Hepatic stellate cell (primary cell): ENCODE measurements at regions not wholly inside any gene's neighbourhood (a gene's known extent, or its start where the extent isn't known, plus 50 kb on each side); places are given as distances from the start of the nearest gene placed in this dataset.

Source experiments
- DNase-seq: peaks from one replicate; pipeline ENCODE4 v3.0.0; 2011; ENCODE audit warnings: low spot score

DNA sequence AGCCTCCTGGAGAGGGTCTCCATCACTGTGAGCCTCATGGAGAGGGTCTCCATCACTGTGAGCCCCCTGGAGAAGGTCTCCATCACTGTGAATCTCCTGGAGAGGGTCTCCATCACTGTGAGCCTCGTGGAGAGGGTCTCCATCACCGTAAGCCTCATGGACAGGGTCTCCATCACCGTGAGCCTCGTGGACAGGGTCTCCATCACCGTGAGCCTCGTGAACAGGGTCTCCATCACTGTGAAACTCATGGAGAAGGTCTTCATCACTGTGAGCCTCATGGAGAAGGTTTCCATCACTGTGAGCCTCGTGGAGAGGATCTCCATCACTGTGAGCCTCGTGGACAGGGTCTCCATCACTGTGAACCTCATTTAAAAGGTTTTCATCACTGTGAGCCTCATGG is 140.0 kb downstream of the ERMARD start:
- no peak for DNase-seq

DNA sequence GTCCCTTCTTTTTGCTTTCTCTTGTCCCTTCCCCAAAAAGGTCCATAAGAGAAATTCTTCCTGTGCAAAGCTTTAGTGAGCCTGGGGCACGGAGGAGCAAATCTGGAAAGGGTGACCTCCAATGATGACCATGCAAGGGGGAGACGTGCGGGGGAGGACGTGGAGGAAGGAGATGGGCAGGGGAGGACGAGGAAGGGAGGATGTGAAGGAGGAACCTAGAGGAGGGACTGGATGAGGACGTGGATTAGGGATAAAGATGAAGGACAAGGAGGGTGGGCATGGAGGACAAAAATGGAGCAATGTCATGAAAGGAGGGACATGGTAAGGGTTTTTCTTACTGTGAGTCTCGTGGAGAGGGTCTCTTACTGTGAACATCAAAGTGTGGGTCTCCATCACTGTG is 139.5 kb downstream of the ERMARD start:
- DNase-seq = no peak

DNA sequence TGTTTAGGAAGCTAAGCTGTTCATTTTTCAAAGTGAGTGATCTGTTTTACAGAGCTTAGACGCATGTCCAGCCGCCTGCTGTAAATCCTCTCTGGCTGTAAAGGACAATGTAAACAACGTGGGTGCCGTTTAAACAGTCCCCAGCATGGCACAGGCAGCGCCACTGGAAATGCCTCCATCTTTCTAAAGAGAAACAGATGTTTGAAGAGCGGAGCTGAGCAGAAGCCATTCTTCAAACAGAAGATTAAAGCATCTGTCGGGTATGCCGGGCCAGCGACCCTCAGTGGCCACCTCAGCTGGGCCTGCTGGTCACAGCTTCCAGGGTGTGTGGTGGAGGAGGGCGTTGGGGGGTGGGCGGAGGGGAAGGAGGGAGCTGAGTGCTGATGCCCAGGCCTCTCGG is 138.6 kb downstream of the ERMARD start:
- DNase-seq = no peak

DNA sequence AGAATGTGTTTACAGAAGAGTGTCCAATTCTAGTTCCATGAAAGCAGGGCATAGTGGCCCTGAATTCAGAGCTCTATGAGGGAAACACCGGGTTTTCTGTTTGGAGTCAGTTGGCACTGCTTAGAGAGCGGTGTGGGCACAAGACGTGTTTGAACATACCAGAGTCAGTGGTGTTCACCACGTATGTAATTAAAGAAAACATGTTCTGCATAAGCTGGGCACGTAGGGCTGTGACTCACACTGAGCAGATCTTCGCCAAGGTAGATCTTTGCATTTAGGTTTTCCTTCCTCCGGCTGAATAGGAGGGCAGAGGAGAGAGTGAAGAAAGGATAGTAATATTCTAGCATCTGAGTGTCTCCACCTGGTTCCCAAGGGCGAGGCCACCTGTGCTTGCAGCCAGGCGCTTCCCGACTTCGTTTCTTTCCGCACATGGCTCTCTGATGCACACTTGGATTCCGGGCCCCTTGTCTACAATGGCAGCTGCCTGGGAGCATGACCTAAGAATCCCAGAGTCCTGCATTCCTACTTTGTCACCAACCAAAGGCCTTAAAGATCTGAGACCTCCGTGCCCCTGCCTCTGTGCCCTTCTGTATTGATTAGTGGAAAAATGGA is 136.2 kb downstream of the ERMARD start:
- no peak for DNase-seq

DNA sequence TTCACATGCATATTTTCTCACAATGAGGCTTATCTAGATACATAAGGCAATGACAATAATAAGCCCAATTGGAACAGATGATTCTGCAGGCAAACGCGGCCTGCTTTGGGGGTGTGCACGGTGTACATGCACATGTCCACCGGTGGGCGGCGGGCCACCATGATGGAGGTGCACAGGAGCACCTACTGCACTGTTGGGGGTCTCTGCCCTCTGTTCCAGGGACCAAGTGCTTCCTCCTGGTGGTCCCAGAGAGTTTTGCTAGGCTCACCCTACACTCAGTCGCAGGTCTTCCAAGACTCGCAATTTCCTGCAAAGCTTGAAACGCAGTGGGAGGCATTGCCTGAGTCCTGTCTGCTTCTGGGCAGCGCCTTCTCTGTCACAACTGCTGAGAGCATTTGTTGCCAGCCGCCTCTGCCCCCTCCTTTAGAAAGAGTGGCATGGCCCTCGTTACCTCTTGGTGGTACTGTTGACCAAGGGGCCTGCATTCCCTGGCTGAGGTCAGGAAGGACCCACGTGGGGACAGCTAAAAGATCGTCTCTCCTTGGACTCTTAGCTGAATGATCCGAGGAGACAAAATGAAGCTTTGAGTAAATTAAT is 135.3 kb downstream of the ERMARD start:
- DNase-seq = no peak

DNA sequence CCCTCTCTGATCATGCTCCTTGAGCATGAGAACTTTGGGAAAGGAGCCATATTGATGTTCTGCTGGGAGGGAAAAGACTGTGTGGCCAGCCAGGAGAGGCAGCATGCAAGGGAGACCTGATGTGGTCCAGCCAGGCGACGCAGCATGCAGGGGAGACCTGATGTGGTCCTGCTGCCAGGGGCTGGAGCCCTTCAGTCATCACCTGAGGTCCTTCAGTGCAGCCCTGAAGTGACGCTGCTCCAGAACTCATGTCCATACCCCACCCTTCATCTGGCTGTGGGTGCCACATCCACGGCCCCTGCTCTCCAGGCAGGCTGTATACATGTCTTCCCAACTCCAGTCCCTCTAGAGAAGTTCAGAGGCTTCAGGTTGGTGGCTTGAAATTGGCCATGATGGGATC is 134.4 kb downstream of the ERMARD start:
- no peak for DNase-seq

DNA sequence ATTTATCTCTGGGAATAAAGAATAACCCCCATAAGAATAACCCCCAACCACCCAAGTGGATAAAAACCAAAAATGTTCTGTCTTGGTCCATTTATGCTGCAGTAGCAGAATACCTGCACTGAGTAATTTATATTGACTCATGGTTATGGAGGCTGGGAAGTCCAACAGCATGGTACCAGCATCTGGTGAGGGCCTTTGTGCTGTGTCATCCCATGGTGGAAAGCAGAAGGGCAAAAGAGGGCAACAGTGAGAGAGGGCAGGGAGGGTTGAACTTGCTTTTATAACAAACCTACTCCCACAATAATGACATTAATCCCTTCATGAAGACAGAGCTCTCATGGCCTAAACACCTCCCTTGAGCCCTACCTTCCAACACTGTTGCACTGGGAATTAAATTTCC is 133.7 kb downstream of the ERMARD start:
- DNase-seq = no peak

DNA sequence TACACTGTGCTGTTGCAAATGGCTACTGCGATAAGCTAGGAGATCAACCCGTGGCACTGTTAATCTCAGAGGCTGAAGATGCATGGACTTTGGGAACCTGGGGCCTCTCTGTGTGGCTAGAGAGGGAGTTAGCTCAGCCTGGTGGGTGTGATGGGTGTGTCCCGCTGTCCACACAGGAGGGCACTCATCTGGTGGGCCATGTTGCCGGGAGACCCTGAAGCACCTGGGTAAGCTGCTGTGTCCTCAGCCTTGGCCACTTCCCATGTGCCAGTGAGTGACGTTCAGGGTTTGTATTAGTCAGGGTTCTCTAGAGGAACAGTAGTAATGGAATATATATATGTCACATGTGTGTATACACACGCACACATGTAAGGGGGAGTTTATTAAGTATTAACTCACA is 132.7 kb downstream of the ERMARD start:
- no peak for DNase-seq

DNA sequence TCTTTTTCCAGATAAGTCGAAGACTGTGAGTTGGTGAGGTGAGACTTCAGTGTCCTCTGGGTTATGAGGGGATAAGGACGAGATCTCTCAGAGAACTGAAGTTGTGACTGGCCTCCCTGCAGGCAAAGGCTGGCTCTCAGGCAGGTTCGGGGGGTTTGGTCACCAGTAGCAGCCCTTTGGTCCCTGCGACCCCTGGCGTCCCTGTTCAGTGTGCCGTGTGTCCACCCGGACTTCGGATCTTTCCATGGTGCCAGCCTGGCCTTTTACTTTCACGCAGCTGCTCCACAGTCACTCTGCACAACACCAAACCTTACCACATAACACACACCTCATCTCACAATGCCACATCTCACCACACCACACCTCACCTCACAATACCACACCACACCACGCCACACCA is 131.9 kb downstream of the ERMARD start:
- no peak for DNase-seq

DNA sequence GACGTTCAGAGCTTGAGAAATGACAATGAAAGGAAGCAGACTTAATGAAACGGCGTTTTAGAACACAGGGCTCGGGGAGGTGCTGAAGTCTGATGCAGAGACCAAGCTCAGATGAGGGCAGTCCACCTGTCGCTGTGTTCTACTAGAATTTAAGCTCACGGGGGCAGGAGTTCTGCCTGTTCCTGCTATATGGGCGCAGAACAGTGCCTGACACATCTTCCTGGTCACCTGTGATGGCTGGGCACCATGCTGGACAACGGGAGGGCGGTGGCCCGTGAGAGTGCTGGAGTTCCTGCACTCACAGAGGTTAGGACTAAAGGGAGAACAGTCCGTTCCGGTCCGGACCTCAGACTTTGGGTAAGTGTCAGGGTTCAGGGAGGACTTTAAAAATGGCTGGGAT is 130.6 kb downstream of the ERMARD start:
- DNase-seq = no peak

DNA sequence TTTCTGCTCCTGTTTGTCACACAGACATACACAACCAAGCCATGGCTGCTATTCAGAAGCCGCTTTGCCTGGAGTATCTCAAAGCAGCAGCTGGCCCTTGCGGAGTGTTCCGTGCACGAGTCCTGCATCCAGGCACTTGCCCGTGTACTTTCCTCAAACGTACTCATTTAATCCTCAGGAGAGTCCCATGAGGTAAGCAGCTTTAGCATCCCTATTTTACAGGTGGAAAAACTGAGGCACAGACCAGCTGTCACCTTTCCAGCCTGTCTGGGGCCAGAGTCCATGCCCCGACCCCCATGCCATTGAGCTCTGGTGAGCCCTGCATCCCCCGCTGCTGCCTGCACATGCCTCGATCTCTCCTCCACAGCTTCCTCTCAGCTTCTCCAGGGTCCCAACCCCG is 130.0 kb downstream of the ERMARD start:
- DNase-seq = no peak

DNA sequence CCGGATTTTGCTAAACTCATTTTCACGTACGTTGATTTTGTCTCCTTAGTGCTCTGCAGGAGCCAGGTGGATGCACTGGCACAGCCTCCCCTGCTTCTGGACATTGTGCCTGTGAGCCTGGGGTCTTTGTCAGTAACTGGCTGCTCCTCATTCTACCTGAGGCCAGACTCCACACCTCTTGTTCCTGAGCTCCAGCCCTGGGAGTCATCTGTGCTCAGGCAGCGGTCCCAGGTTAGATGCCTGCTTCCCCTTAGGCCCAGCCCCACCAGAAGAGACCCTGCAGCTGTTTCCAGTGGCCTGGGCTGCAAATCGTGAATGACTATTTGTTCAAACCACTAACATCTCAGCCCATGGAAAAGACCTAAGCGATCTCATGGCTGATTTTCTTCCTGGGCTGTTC is 129.1 kb downstream of the ERMARD start:
- DNase-seq = no peak

DNA sequence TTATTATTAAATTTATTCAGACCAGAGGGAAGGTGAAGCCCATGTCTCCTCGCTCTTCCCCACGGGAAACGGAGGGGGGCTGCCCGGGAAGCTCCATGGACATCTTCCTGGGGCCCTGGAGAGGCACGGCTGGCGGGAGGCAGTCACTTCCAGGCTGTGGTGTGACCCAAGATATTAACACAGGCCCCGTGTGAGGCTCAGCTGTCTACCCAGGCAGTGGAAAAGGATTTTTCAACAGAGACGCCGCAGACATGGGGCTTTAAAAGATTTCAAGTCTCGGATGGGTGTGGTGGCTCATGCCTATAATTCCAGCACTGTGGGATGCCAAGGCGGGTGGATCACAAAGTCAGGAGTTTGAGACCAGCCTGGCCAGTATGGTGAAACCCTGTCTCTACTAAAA is 117.9 kb downstream of the ERMARD start:
- no peak for DNase-seq

DNA sequence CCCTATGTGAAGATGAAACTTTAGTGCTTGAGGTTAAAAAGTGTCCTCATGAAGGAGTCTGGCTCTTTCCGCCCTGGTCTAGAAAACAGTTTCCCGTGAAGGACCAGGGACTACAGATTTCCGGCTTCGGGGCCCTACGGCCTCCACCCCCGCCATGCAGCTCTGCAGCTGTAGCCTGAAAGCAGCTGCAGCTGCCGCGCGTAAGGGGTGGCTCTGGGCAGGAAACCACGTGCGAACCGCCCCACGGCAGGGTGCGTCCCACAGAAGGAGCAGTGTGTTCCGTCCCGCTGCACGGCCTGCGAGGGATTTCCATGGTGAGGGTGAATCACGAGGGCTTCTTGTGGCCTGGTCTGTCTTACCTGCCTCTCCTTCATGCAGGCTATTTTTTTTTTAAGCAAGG is 117.0 kb downstream of the ERMARD start:
- DNase-seq = no peak

DNA sequence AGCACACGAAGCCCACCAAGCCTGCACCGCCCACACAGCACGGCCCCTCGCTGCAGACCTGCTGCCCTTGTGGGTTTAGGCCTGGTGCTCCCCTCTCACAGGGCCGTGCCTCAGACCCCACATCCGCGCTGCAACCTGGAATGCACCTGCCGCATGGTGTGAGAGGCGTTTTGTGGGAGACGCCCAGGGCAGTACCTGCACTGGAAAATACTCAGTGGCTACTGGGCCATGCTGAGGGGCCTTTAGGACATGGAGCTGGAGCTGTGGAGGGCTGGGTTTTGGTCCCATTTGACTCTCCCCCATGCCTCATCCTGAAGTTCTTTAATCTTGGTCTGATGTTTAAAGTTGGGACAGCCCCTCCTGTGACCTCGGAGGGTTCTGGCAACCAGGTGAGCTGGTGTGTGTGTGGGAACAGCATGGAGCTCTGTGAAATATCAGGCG is 116.3 kb downstream of the ERMARD start:
- no peak for DNase-seq

DNA sequence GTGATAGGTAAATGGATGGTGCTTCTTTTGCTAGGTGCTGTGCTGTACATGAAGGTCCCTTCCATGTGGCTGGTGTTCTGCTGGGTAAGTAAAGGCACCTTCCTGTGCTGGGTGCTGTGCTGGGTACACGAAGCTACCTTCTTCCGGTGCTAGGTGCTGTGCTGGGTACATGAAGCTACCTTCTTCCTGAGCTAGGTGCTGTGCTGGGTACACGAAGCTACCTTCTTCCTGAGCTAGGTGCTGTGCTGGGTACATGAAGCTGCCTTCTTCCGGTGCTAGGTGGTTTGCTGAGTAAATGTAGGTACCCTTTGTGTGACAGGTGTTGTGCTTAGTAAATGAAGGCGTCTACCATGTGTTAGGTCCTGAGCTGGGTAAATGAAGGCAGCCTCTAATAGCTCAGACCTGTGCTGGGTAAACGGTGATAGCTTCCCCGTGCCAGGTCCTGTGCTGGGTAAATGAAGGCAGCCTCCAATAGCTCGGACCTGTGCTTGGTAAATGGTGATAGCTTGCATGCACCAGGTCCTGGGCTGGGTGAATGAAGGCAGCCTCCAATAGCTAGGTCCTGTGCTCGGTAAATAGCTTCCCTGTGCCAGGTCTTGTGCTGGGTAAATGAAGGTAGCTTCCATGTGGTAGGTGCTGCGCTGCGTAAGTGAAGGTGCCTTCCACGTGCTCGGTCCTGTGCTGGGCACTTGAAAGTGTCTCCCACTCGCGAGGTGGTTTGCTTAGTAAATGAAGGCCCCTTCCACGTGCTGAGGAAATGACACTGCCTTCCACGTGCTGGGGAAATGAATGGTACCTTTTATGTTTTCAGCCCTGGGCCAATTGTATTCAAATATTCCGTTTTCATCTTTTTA is 115.5 kb downstream of the ERMARD start:
- DNase-seq = no peak

DNA sequence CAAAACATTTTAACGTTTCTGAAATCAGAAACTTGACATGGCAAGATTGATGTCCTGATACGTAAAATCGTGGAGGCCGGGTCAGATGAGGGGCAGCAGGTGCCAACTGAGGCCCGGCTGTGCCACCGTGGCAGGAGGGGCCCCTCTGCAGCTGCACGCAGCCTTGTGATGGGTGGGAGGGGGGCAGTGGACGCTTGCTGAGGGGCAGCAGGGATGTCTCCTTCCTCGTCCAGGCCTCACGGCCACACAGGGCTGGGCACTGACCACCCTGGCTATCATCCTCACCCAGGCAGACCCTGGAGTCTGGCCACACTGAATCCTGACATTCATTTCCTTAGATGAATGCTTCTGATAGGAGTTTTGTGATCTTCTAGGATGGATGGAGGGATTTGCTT is 114.7 kb downstream of the ERMARD start:
- DNase-seq = no peak

DNA sequence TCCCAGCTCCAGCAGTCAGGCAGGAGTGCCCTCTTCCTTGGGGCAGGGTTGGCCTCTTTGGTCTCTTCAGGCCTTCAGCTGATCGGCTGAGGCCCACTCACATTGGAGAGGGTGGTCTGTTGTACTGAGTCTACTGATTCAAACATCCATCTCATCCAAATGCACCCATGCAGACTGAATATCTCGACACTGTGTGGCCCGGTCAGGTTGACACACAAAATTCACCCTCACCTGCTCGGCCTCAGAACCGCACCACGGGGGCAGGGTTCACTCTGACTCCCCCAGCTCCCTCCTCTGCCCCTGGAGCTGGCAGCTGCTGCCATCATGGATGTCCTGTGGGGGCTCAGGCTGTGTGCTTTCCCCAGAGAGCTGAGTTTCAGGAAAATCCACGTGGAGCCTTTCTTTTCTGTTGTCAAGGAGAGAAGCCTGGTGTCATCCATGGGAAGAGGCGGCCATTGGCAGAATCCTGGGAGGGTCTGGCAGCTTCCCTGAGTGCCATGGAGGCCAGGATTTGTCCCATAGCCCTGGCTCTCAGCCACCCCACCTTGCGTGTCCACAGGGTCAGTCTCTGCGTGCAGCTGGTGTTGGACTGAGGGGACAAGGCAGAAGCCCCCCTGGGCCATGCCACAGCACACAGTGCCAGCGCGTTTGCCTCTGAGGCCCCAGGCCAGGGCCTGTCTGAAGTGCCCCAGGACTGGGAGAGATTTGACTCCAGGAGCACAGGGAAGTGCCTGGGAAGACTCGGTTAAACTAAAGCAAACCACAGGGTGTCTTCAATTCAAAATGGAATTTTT is 114.1 kb downstream of the ERMARD start:
- DNase-seq = no peak

DNA sequence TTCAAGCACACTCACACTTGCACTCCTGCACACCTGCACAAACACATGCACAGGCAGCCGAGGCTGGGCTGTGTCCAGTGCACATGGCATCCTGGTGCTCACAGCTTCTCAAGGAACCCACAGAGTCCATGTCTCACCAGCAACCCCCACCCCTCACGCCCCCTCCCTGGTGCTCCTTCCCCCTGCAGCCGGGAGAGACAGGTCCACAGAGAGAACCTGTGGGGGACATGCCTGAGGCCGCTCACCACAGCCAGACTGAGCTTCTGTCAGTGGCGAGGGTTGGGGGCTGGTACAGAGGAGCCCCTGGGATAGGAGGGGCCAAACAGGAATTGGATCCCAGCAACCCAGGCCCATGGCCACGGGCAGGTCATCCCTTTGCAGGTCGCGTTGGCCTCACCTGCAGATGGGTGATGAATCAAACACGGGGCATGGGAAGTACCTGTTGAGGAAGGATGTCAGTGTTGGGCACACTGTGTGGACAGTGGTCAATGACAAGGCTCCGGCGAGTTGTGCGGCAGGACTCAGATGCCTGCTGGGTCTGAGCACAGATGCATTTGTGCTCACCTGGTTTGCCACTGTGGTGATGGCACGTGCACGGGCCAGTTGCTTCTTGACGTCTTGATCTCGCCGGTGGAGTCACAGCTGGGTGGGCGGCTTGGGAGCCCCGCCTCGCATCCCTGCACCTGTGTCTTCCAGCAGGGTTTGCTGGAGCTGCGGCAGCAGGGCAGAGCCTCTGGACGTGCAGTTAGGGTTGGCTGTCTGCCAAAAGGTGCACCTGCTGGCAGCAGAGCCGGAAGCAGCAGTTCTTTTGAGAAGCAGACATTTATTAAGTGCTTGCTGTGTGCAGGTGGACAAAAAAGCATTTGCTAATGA is 113.0 kb downstream of the ERMARD start:
- DNase-seq = no peak

DNA sequence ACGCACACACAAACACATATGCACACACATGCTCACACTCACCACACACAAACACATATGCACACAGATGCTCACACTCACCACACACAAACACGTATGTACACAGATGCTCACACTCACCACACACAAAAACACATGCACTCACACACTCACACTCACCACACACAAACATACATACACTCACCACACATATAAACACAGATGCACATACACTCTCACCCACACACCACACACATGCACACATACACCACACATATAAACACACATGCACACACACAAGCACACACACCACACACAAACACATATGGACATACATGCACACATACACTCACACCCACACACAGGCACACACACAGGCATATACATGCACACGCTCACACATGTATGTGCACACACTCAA is 112.3 kb downstream of the ERMARD start:
- DNase-seq = no peak

DNA sequence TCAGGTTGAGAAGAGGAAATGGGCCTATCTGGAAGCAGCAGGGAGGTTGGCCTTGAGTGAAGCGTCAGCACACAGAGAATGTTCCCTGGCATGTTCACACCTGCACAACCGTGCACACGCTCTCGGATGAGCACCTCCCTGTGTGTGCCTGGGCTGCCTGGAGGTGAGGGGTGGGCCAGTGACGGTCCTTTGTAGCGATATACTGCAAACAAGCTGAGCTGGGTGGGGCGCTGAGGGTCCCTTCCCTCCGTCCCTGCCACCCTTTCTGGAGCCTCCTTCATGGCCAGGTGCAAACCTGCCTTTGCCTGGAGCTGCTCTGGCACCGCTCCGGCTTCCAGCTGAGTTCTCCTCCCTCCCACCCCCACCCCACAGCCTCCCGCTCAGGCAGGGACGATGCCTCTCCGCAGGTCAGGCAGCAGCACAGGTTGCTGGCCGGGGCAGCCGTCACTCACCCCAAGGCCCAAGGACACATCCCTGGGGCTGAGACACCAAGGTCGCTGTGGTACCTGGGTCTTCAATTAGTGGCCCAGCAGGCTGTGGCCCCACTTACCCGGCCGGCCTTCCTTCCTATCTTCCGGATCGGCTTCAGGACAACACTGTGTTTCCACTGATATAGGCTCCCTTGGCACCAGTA is 111.6 kb downstream of the ERMARD start:
- DNase-seq = no peak
